A549 (cell line): ENCODE measurements at regions not wholly inside any gene's neighbourhood (a gene's known extent, or its start where the extent isn't known, plus 50 kb on each side); places are given as distances from the start of the nearest gene placed in this dataset.

ENCODE experiments used
- ATAC-seq, 2 experiments: fragments of 200-7000 bp in 1 of 2; fragments of >200 bp in 1 of 2; cut with Nextera tagmentation in 1 of 2; cut with Tn5 transposase in 1 of 2; 3 replicates each; pipeline versions ENCODE4 v1.8.0 to v1.9.1; 2018 to 2020; ENCODE audit warnings: mild to moderate bottlenecking in 1 of 2, moderate library complexity in 1 of 2
- CTCF ChIA-PET: fragments of 300-600 bp; sonication (Branson Sonifier 250); formaldehyde crosslinking; extraction: SDS; loops from one replicate; lab custom pipeline; 2021; ENCODE audit warnings: antibody characterized with exemption, inconsistent platforms; lab: Yijun Ruan, JAX
- POLR2A ChIA-PET: fragments of 350-600 bp; formaldehyde crosslinking; extraction: SDS; loops from one replicate; lab custom pipeline; 2021; ENCODE audit warnings: antibody characterized with exemption, inconsistent platforms; lab: Yijun Ruan, JAX
- DNase-seq, 2 experiments: peaks; one replicate each; pipeline versions ENCODE4 v3.0.0 to v3.0.0-alpha.2; 2011 to 2016; ENCODE audit warnings: low read depth in 1 of 2, low spot score in 1 of 2
- FAIRE-seq: peaks from 2 replicates; lab custom pipeline; 2011; peaks lifted over from hg19 to GRCh38; lab: Jason Lieb, UNC
- H3K27ac ChIP-seq, 2 experiments: fragments of >200 bp; sonication (Bioruptor Twin); formaldehyde crosslinking; 3 replicates each; pipeline ENCODE4 v1.5.1; 2016 to 2017
- H3K4me1 ChIP-seq: fragments of >200 bp; sonication (Bioruptor Twin); formaldehyde crosslinking; 3 replicates; pipeline ENCODE4 v1.6.1; 2016
- H3K4me2 ChIP-seq: fragments of >200 bp; sonication (Bioruptor Twin); formaldehyde crosslinking; 3 replicates; pipeline ENCODE4 v1.6.1; 2016
- H3K4me3 ChIP-seq: fragments of >200 bp; sonication (Bioruptor Twin); formaldehyde crosslinking; 3 replicates; pipeline ENCODE4 v1.5.1; 2016
- H3K9me3 ChIP-seq: fragments of >200 bp; sonication (Bioruptor Twin); formaldehyde crosslinking; 3 replicates; pipeline ENCODE4 v1.6.1; 2016
- BHLHE40 ChIP-seq: IDR thresholded peaks from 2 replicates; pipeline ENCODE4 v1.6.1; 2012; ENCODE audit warnings: low read depth, low read length, inconsistent platforms
- CHD2 ChIP-seq: fragments of 150-350 bp; IDR thresholded peaks from 2 replicates; pipeline ENCODE4 v1.6.1; 2014; ENCODE audit warnings: low read length; ENCODE audit not compliant: partially characterized antibody
- CHD4 ChIP-seq: fragments of 200-600 bp; sonication (generic); IDR thresholded peaks from 2 replicates; pipeline ENCODE4 v1.6.1; 2016; ENCODE audit warnings: antibody characterized with exemption, mild to moderate bottlenecking, borderline replicate concordance
- EP300 ChIP-seq, 2 experiments: fragments of >200 bp; sonication (Bioruptor Twin); formaldehyde crosslinking; IDR thresholded peaks; 2 replicates in 1 of 2; 3 replicates in 1 of 2; pipeline ENCODE4 v1.6.1; 2016 to 2017
- GATA3 ChIP-seq: IDR thresholded peaks from 2 replicates; pipeline ENCODE4 v1.6.1; 2012; ENCODE audit warnings: borderline replicate concordance
- HEYL ChIP-seq: fragments of 250-450 bp; sonication (Bioruptor Pico); IDR thresholded peaks from 2 replicates; pipeline ENCODE4 v1.8.0; 2021; ENCODE audit warnings: mild to moderate bottlenecking, moderate library complexity
- HOXA7 ChIP-seq: fragments of 250-450 bp; sonication (Bioruptor Pico); IDR thresholded peaks from 2 replicates; pipeline ENCODE4 v1.5.0; 2020; ENCODE audit warnings: mild to moderate bottlenecking, moderate library complexity
- HOXB13 ChIP-seq: fragments of 250-450 bp; sonication (Bioruptor Pico); IDR thresholded peaks from 2 replicates; pipeline ENCODE4 v1.5.0; 2020; ENCODE audit warnings: low read depth, mild to moderate bottlenecking, moderate library complexity
- KDM1A ChIP-seq: fragments of 200-600 bp; sonication (generic); IDR thresholded peaks from 2 replicates; pipeline ENCODE4 v1.6.1; 2016; ENCODE audit warnings: low read depth, mild to moderate bottlenecking
- MAFK ChIP-seq: fragments of 450-650 bp; IDR thresholded peaks from 2 replicates; pipeline ENCODE4 v1.6.1; 2014; ENCODE audit not compliant: partially characterized antibody
- MYC ChIP-seq: IDR thresholded peaks from 2 replicates; pipeline ENCODE4 v1.6.1; 2012; ENCODE audit warnings: mild to moderate bottlenecking, inconsistent platforms, low read length, improper control_type of control experiment, borderline replicate concordance
- POLR2AphosphoS2 ChIP-seq: conservative IDR thresholded peaks from 2 replicates; pipeline ENCODE4 v1.6.1; 2012; ENCODE audit warnings: low read length, improper control_type of control experiment, inconsistent platforms
- RARB ChIP-seq: fragments of 250-450 bp; sonication (Bioruptor Pico); IDR thresholded peaks from 2 replicates; pipeline ENCODE4 v1.8.0; 2021; ENCODE audit warnings: mild to moderate bottlenecking, moderate library complexity
- RCOR1 ChIP-seq: fragments of 150-350 bp; IDR thresholded peaks from 2 replicates; pipeline ENCODE4 v1.6.1; 2014; ENCODE audit warnings: antibody characterized with exemption, low read length, low read depth
- RNF2 ChIP-seq: fragments of 200-600 bp; sonication (generic); IDR thresholded peaks from 2 replicates; pipeline ENCODE4 v1.6.1; 2016; ENCODE audit warnings: low read depth, mild to moderate bottlenecking, antibody characterized with exemption, moderate library complexity, borderline replicate concordance
- TFCP2L1 ChIP-seq: fragments of 250-450 bp; sonication (Bioruptor Pico); IDR thresholded peaks from 2 replicates; pipeline ENCODE4 v1.5.0; 2021; ENCODE audit warnings: mild to moderate bottlenecking
- TP53 ChIP-seq: fragments of 250-450 bp; sonication (Bioruptor Pico); IDR thresholded peaks from 2 replicates; pipeline ENCODE4 v1.5.0; 2021; ENCODE audit warnings: mild to moderate bottlenecking, moderate library complexity
- ZC3H11A ChIP-seq: fragments of 450-650 bp; IDR thresholded peaks from 2 replicates; pipeline ENCODE4 v1.6.1; 2014; ENCODE audit warnings: antibody characterized with exemption, mild to moderate bottlenecking
- WGBS: methylation state at CpG from one replicate; pipeline ENCODE4 v1.1.6; 2017; ENCODE audit errors: missing lambda C conversion rate; 5-methylcytosine and 5-hydroxymethylcytosine counted together
- TF ChIP-seq, protein P1 (sequence below): IDR thresholded peaks from 2 replicates; pipeline ENCODE4 v1.6.1; 2012; ENCODE audit warnings: low read depth, borderline replicate concordance
- TF ChIP-seq, protein P2 (sequence below): fragments of 150-350 bp; IDR thresholded peaks from 2 replicates; pipeline ENCODE4 v1.6.1; 2014; ENCODE audit warnings: low read depth, mild to moderate bottlenecking, low read length
- TF ChIP-seq, protein P3 (sequence below): fragments of >200 bp; sonication (Bioruptor Twin); formaldehyde crosslinking; IDR thresholded peaks from 3 replicates; pipeline ENCODE4 v1.5.1; 2016
- TF ChIP-seq, protein P4 (sequence below): fragments of >200 bp; sonication (Bioruptor Twin); formaldehyde crosslinking; IDR thresholded peaks from 2 replicates; pipeline ENCODE4 v1.6.1; 2016
- TF ChIP-seq, protein P5 (sequence below): fragments of 450-650 bp; IDR thresholded peaks from 2 replicates; pipeline ENCODE4 v1.6.1; 2014; ENCODE audit warnings: antibody characterized with exemption
- TF ChIP-seq, protein P6 (sequence below): fragments of >200 bp; sonication (Bioruptor Twin); formaldehyde crosslinking; IDR thresholded peaks from 3 replicates; pipeline ENCODE4 v1.6.1; 2016

DNA sequence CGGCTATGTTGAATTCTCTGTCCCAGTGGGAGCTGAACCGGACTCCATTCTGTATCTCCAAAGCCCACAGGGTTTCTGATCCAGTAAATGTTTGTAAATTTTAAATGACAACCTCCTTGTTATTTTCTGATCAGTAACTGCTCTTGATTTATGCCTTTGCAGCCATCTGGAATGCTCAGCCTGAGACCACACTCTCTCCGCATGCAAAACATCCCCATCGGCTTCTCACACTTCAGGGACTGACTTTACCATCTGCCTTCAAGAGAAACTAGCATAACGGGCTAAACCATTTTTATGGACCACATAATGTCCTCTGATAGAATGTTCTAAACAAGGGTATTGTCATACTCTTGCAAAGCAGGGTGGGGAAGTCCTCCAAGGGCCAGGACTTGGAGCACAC, 94.5 kb upstream of the FOXQ1 start:
- H3K4me3 ChIP-seq, result no peak overlapping the region
- no peaks in the 10 kb centered on the region for H3K9me3 ChIP-seq
- no peak for DNase-seq
- TF ChIP-seq MAFK, result no peak
- TF ChIP-seq HEYL (CRISPR knock-in tag), result no peak
- no peak for TF ChIP-seq RNF2
- TF ChIP-seq TP53 (CRISPR knock-in tag), result no peak
- no peak for TF ChIP-seq EP300 (IDR thresholded peaks at IDR 0.05)
- TF ChIP-seq, protein P1, sequence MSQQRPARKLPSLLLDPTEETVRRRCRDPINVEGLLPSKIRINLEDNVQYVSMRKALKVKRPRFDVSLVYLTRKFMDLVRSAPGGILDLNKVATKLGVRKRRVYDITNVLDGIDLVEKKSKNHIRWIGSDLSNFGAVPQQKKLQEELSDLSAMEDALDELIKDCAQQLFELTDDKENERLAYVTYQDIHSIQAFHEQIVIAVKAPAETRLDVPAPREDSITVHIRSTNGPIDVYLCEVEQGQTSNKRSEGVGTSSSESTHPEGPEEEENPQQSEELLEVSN, result no peak
- TF ChIP-seq RARB, result no peak
- TF ChIP-seq ZC3H11A, result no peak
- TF ChIP-seq POLR2AphosphoS2, result no peak
- TF ChIP-seq CHD4, result no peak
- no peak for TF ChIP-seq CHD2
- TF ChIP-seq HOXB13 (CRISPR knock-in tag), result no peak
- TF ChIP-seq MYC, result no peak
- TF ChIP-seq, protein P2, sequence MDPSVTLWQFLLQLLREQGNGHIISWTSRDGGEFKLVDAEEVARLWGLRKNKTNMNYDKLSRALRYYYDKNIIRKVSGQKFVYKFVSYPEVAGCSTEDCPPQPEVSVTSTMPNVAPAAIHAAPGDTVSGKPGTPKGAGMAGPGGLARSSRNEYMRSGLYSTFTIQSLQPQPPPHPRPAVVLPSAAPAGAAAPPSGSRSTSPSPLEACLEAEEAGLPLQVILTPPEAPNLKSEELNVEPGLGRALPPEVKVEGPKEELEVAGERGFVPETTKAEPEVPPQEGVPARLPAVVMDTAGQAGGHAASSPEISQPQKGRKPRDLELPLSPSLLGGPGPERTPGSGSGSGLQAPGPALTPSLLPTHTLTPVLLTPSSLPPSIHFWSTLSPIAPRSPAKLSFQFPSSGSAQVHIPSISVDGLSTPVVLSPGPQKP, result no peak
- TF ChIP-seq, protein P3, sequence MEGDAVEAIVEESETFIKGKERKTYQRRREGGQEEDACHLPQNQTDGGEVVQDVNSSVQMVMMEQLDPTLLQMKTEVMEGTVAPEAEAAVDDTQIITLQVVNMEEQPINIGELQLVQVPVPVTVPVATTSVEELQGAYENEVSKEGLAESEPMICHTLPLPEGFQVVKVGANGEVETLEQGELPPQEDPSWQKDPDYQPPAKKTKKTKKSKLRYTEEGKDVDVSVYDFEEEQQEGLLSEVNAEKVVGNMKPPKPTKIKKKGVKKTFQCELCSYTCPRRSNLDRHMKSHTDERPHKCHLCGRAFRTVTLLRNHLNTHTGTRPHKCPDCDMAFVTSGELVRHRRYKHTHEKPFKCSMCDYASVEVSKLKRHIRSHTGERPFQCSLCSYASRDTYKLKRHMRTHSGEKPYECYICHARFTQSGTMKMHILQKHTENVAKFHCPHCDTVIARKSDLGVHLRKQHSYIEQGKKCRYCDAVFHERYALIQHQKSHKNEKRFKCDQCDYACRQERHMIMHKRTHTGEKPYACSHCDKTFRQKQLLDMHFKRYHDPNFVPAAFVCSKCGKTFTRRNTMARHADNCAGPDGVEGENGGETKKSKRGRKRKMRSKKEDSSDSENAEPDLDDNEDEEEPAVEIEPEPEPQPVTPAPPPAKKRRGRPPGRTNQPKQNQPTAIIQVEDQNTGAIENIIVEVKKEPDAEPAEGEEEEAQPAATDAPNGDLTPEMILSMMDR, result no peak
- no peak for TF ChIP-seq KDM1A
- TF ChIP-seq BHLHE40, result no peak
- TF ChIP-seq, protein P4, sequence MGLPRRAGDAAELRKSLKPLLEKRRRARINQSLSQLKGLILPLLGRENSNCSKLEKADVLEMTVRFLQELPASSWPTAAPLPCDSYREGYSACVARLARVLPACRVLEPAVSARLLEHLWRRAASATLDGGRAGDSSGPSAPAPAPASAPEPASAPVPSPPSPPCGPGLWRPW, result no peak
- TF ChIP-seq RCOR1, result no peak
- TF ChIP-seq, protein P5, sequence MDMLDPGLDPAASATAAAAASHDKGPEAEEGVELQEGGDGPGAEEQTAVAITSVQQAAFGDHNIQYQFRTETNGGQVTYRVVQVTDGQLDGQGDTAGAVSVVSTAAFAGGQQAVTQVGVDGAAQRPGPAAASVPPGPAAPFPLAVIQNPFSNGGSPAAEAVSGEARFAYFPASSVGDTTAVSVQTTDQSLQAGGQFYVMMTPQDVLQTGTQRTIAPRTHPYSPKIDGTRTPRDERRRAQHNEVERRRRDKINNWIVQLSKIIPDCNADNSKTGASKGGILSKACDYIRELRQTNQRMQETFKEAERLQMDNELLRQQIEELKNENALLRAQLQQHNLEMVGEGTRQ, result no peak
- H3K4me2 ChIP-seq, result no peak overlapping the region
- POLR2A ChIA-PET, result no interaction called here
- no peak for FAIRE-seq
- no peak overlapping the region for H3K27ac ChIP-seq
- WGBS, result 85% methylated on average over 5 of the region's 5 CpGs
- no peaks in the 10 kb centered on the region for H3K4me1 ChIP-seq
- no peak for ATAC-seq
- CTCF ChIA-PET, result no interaction called here

DNA sequence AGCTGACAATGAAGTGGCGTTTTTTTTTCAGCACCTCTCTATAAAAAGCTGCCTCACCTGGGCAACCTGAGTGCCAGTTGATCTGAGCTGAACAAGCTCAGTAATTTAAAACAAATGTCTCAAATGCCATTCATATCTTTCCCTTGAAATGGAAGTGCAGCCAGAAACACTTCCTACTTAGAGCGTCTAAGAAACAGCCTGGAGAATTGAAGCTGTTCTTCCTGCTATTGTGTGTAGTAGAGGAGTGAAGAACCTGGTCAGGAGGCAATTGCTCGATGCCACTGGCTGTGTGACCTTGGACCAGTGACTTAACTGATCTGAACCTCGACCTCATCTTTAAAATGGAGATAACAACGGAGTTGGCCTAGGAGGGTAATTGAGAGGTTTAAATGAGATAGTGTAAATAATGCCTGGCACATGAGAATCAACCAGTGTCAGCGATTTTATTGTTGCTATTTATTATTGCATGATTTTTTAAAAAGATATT, 95.4 kb upstream of the FOXQ1 start:
- WGBS, result 39% methylated on average over 6 of the region's 6 CpGs
- no peak overlapping the region for H3K27ac ChIP-seq
- H3K9me3 ChIP-seq, result no peaks in the 10 kb centered on the region
- POLR2A ChIA-PET, result no interaction called here
- DNase-seq, result no peak
- H3K4me1 ChIP-seq, result no peaks in the 10 kb centered on the region
- no peak for FAIRE-seq
- no peak overlapping the region for H3K4me3 ChIP-seq
- TF ChIP-seq TFCP2L1 (no peak), HOXA7 (CRISPR knock-in tag) (no peak), TP53 (CRISPR knock-in tag) (no peak), MYC (no peak), CHD2 (no peak), GATA3 (no peak)
- TF ChIP-seq, protein P6, sequence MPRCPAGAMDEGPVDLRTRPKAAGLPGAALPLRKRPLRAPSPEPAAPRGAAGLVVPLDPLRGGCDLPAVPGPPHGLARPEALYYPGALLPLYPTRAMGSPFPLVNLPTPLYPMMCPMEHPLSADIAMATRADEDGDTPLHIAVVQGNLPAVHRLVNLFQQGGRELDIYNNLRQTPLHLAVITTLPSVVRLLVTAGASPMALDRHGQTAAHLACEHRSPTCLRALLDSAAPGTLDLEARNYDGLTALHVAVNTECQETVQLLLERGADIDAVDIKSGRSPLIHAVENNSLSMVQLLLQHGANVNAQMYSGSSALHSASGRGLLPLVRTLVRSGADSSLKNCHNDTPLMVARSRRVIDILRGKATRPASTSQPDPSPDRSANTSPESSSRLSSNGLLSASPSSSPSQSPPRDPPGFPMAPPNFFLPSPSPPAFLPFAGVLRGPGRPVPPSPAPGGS, result no peak
- TF ChIP-seq, protein P5, result no peak
- ATAC-seq, result no peak
- CTCF ChIA-PET, result no interaction called here
- H3K4me2 ChIP-seq, result no peak overlapping the region
